HT-29 (cell line): ENCODE measurements at regions not wholly inside any gene's neighbourhood (a gene's known extent, or its start where the extent isn't known, plus 50 kb on each side); places are given as distances from the start of the nearest gene placed in this dataset.

Experiments used
- DNase-seq: peaks from one replicate; pipeline ENCODE4 v3.0.0-alpha.2; 2015; ENCODE audit warnings: low spot score

DNA sequence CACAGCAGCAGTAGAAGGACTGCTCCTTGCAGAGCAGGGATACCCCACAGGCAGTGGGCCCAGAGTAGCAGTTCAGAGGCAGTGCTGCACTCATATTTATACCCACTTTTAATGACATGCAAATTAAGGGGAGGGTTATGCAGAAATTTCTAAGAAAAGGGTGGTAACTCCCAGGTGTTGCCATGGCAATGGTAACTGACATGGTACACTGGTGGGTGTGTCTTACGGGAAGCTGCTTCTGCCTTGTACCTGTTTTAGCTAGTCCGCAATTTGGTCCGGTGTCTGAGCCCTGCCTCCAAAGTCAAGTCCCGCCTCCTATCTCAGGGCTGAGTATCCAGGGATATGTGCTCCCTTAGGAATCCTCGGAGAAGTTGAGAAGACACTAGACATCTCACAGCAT, 79.2 kb upstream of the UQCRFS1 start:
- no peak for DNase-seq

GRCh38 chr19:29292562-29292961, 79.6 kb upstream of the UQCRFS1 start:
- no peak for DNase-seq

GRCh38 chr19:29293292-29293691, 80.3 kb upstream of the UQCRFS1 start:
- DNase-seq: no peak

- no peak for DNase-seq
Observed at GRCh38 chr19:29293736-29294342, 80.9 kb upstream of the UQCRFS1 start.

DNA sequence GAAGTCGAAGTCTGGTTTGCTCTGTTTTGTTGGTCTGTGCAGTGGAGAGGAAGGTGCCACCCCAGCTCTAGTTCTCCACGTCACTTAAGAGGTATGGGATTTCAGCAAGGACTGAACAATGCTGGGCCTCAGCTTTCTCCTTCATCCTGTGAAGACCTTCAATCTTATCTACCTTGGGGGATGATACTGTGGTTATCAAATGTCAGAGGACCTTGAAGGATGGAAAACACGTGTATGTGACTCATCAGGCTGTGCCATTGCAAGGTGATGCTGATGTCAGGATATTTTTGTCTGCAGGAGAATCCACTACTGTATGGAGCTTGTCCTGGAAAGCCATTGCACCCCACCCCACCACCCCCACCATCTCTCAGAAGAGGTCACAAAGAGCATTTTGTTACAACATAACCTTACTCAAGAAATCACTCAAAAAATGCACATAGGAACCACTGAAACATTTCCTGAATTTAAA, 81.4 kb upstream of the UQCRFS1 start:
- no peak for DNase-seq

GRCh38 chr19:29295285-29295684, 82.3 kb upstream of the UQCRFS1 start:
- DNase-seq: no peak

DNA sequence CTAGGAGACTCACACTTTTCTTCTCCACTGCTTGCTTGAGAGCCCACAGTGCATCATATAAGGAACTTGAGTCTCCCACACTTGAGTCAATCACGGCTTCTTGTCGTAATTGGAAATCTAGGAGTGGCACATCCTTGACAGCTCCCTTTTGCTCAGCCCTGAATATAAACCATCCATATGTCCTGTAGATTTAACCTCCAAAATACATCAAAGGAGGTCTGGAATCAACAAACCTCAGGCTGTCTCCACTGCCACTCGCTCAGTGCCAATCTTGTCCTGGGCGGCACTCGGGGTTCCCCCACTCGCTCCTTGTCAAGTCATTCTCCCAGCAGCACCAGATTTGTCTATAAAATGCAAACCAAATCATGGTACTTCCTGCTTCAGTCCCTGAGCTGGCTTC, 84.4 kb upstream of the UQCRFS1 start:
- no peak for DNase-seq

DNA sequence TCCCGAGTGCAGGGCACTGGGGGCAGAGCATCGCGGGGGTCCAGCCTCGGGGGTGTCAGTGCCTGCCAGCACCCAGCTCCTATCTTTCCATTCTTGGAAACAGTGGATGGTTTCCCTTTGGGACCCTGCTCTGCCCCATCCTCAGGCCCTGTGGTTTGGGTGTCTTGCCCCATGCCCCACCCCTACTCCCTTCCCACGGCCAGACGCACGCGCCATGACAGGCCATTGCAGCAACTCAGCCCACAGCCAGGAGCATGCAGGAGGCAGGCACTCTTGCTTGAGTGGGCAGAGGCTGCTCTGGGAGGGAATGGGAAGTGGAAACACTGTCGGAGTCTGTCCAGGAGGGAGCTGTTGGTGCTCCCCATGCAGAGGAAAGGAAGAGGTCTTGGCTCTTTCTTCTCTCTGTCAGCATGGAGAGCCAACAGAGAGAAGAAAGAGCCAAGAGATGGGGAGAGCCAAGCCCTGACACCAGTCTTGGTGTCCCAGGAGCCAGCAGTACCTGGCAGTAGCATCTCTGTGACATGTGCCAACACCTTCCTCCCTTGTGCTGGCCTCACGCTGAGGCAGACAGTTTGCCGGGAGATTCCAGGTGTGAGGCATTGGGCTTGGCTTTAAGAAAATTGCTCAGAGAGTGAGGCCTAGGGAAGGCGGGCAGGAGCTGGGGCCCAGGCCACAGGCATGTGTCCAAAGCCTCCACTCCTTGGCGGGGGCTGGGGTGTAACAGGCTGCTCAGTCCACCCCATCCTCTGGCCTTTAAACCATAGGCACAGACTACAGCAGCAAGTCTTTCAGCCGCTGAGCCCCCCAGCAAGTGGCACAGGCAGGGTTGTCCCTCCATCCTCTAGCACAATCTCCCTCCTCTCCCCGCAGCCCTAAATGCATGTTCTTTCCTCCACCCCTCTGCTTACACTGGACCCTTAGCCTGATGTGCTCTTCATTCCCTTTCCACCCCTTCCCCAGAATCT, 86.7 kb upstream of the UQCRFS1 start:
- DNase-seq: no peak

DNA sequence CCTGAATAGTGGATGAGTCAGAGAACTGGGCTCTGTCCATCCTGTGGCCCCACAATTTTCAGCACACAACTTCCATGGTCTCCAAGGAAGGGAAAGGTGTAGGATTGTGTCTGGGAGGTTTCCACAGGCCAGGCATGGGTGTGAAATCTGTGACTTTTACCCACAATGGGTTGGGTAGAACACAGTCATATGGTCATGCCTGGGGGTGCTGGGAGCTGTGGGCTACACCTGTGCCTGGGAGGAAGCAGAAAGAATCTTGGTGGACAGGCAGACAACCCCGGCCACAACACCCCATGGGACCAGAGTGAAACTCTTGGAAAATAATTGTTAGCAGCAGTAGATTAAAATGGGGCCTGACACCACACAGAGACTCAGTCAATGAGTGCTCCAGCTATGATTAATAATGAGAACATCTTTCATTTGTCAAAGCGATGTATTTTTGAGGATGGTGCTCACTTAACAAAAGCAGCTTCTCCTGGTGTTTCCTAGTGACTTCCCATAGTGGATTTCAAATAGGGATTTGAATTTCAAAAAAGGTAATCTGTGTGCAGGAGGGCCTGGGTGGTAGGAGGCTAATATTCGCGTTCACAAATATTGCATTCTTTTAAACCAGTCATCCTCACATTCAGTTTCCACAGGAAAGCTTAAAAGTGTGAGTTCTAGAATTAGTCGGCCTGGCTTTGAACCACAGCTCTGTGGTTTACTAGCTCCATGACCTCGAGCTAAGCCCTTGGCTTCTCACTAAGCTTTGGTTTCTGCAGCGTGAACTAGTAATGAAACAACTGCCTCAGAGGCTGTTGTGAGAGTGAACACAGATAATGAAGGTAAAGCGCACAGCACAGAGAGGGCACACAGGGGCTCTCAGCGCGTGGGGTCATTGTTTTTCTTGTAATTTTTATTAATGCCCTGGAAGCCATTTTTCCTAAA, 89.3 kb upstream of the UQCRFS1 start:
- DNase-seq: no peak

GRCh38 chr19:29303069-29303718, 90.2 kb upstream of the UQCRFS1 start:
- no peak for DNase-seq

DNA sequence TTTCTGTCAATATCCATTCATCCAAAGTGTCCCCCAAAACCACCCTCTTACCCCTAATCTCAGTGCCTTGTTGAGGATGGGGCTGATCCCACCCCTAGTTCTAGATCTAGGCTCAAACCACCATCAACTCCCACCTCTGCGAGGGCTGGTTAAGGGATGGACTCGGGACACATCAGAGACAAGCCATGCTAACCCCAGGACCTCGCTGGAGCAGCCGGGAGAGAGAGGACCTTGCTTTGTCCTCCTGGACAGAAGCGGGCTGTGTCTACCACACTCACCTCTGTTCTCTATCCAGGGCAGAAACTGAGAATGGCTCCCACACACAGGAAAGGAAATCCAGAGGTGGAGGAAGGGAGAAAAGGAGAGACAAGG, 90.8 kb upstream of the UQCRFS1 start:
- no peak for DNase-seq

DNA sequence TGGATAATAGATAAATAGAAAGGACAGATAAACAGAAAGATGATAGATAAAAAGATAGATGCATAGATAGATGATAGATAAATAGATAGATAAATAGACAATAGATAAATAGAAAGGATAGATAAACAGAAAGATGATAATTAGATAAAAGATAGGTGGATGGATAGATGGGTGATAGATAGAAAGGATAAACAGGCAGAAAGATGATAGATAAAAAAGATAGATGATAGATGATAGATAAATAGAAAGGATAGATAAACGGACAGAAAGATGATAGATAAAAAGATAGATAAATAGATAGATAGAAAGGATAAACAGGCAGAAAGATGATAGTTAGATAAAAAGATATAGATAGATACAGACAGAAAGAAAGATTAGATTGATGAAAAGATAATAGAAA, 92.3 kb upstream of the UQCRFS1 start:
- DNase-seq: no peak

DNA sequence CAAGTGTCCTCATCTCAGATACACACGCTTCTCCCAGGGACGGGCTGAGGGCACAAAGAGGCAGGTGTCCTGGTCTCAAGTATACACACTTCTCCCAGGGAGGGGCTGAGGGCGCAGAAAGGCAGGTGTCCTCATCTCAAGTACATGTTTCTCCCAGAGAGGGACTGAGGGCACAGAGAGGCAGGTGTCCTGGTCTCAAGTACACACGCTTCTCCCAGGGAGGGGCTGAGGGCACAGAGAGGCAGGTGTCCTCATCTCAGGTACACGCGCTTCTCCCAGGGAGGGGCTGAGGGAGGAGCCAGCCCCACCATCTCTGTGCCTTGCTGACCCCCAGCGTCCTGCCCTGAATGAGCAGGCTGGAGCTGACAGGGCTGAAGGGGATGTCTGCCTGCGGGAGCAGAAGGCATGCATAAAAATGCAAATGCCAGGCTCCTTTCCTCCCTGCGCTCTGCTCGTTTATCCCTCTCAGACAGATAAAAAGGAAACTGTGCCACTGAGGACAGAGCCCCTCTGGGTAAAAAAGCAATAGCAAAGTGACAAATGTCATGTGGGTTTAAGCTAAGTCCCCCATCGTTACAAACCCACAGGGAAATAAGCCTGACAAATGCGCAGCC, 96.1 kb upstream of the UQCRFS1 start:
- DNase-seq: no peak

GRCh38 chr19:29309637-29310036, 96.7 kb upstream of the UQCRFS1 start:
- no peak for DNase-seq

GRCh38 chr19:29311191-29311790, 98.3 kb upstream of the UQCRFS1 start:
- DNase-seq: no peak

DNA sequence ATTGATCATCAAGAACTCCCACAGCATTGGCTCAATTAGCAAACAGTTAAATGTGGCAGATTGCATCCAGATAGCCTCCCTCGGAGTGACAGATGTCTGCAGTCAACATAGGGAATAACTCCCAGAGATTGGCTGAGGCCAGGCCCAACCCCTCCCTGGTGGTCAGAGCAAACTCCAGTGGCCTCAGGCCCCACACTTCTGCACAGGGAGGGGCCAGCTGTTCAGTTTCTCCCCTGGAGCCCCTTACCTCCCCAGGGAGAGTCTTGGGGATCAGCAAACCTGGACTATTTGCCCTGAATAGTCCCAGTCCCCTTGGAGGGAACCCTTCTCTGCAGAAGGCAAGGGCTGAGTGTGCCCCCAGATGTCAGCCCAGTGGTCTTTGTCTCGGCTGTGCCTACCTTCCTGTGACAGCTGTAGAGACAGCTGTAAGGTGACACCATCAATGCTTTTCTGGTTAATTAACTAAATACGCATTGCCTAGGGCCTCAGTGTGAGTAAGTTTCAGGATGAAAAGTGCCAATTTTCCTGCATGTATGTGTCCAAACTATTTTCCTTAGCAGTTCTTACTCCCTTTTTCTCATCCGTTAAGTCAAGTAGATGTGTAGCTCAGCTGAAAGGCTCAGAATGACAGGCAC, 102.7 kb upstream of the UQCRFS1 start:
- DNase-seq: no peak

DNA sequence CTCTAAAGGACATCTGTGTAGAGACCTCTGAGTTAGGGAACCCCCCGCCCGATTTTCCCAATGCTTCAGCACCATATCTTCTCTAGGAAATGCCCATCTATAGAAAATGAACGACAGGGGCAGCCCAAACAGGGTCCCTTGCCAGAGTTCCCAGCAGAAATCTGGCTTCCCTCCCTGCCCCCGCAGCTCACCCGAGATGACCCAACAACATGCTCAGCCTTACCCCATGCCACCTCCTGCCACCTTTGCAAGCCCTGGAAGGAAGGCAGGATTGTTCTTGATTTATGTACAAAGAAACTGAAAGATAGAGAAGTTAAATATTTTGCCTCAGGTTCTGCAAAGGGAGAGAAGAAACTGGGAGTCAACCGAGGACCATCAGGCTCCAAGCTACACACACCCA, 105.6 kb upstream of the UQCRFS1 start:
- DNase-seq: no peak

DNA sequence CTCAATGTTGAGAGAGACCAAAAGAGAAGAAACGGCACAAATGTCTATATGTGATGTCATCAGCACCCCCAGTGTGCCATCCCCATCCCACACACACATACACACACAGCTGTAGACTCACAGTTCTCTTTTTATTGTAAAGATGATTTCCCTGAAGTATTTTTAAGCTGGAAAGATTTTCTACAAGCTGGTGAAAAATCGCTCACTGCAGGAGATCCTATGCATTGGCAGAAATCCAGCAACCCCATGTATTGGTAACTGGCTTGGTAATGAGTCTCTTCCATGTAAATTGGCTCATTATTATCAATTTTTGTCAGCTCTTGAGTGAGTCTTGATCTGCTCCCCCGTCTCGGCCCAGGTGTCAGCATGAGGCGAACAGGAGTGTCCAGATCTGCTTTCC, 107.1 kb upstream of the UQCRFS1 start:
- no peak for DNase-seq

DNA sequence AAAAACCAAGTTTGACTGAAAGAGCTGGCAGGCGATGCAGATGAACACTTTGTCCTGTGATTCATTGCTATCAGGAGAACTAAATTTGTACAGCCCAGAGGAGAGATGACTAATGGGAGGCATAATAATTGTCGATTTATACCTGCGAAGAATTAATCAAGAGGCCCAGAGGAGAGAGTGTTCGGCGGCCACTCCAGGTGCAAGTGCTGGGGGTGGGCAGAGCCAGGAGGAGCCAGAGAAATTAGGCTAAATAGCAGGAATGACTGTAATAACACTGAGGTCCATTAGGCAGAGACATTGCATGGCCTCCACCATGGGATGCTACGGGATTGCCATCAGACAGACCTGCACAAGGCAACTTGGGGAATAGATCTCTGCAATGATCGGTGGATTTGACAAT, 107.7 kb upstream of the UQCRFS1 start:
- DNase-seq: no peak

- no peak for DNase-seq
Observed at GRCh38 chr19:29321116-29321515, 108.2 kb upstream of the UQCRFS1 start.
